Activated naive CD4-positive, alpha-beta T cell treated with anti-CD3 and anti-CD28 coated beads, Interleukin-2, amount 50 U/mL, for 16 hours (primary cell): ENCODE measurements at regions not wholly inside any gene's neighbourhood (a gene's known extent, or its start where the extent isn't known, plus 50 kb on each side); places are given as distances from the start of the nearest gene placed in this dataset.

Experiments used
- DNase-seq: peaks from one replicate; pipeline ENCODE4 v3.0.0-alpha.2; 2020

DNA sequence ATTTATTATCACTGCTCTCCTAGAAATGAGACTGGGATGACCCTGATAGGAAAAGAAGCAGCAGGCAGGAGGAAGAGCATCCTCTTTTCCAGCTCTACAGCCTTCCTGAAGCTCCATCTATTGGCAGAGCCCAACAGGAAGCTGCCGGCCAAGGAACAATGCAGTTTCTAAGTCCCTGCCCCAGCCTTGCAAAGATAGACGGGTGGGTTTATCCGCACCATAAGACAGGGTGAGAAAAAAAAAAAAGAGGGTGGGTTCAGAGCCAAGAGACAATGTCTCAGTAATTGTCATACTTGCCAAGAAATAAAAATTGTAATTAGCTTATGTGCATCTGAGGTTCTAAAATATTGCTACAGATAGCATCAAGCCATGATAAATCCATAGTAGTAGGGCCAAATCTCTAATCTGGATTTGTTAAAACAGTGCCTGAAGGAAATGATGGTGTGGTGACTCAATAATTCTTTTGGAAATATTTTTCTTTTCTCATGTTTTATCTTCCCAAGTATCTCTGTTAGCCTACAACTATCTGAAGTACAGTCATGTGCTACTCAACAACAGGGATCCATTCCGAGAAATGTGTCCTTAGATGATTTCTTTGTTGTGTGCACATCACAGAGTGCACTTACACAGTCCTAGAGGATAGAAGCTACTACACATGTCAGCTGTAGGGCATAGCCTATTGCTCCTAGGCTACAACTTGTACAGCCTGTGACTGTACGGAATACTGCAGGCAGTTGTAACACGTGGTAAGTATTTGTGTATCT lies 242.9 kb upstream of the CXCL12 start:
- no peak for DNase-seq

DNA sequence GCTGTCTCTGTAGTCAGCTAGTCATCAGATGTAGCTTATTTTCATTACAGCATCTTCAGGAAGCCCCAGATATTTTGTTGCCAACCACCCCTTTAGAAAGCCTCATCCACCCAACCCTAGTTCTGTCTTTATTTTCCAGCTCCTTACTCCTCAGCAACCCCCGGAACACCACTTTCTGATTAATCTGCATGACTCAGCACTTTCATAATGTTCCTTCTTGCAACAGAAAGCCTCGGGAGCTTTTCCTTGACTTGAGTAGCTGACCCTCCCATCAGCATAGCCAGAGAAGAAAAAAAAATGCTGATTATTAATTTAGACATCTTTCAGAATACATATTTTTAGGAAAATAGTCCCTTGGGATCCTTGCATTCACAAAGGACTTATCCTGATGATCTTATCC lies 244.0 kb upstream of the CXCL12 start:
- DNase-seq, result no peak

GRCh38 chr10:44635176-44635575 lies 250.3 kb upstream of the CXCL12 start:
- no peak for DNase-seq

- no peak for DNase-seq
These were observed 251.7 kb upstream of the CXCL12 start for GRCh38 chr10:44636625-44637024.

- DNase-seq, result no peak
These were observed 255.5 kb upstream of the CXCL12 start for GRCh38 chr10:44640429-44640828.

GRCh38 chr10:44647473-44647872 lies 262.6 kb upstream of the CXCL12 start:
- no peak for DNase-seq

GRCh38 chr10:44647877-44648542 lies 263.1 kb upstream of the CXCL12 start:
- no peak for DNase-seq

DNA sequence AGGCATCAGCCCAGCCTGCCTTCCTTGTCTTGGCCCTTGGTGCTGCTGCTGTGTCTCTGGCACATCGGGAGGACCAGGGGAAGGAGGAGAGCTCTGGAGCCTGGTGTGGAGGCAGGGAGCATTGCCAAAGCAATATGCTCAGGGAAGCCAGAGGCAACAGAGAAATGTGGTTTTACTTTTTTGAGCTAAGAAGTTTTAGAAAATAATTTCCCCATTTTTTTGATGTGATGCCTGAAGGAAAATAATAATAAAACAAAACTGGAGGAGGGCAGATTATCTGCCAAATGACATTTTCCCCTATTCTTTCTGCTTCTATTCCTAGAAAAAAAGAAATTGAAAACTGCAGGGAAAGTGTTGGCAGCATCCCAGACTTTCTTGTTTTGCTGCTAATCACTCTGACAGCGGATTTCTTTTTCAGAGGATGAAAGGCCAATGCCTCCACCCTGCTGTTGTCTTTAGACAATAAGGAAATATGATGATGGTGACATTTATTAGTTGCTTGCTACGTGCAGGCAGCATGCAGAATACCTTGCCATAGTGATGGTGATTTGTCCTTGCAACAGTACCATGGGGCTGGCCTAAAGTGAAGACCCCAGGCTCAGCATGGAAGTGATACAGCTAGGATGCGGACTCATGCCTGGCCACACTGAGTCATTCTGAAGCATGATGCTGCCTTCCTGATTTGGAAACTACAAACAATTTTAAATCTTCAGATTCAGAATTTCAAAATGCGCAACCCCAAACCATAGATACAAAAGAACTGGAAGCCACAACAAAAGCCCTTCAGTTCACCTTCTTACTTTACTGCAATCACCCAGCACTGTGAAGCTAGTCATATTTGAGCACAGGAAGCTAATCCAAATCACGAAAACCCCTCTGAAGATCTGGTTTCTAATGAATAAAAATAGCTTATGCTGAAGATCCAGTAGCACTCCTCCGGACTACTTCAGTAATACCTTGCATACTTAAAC lies 260.2 kb upstream of the TMEM72 start:
- no peak for DNase-seq

- no peak for DNase-seq
These were observed 259.3 kb upstream of the TMEM72 start for GRCh38 chr10:44651834-44652233.

GRCh38 chr10:44659320-44659719 lies 251.8 kb upstream of the TMEM72 start:
- no peak for DNase-seq

DNA sequence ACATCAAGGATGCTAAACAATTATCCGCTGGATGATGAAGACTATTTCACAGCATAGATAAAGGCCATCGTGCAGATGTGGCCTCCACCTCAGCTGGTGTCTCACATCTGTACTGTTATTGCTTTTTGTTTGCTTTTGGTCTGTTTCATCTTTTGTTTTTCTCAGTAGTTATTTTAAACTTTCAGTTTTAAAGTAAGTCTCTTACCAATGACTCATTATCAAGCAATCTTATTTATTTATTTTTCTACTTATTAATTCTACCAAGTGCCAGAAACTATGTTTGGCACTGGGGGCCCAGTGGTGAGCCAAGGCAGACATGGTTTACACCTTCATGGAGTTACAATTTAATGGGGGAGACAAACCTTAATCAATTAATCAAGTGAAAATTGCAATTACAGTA lies 250.9 kb upstream of the TMEM72 start:
- DNase-seq, result no peak

DNA sequence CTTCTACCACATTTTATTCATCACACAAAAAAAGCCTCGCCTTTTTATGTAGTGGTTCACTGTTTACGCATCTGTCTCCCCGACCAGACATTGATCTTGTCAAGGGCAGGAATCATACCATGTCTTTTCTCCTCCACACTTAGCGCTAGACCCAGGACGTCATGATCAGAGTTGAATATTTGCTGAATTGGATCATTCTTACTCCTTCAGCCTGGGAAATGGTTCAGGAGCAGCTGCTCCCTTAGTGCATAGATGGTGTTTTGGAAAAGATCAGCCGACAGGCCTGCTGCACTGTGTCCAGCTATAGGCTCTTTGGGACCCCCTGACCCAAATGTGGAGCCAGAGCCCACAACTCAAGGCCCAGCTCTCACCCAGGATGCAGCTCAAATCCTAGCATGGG lies 249.1 kb upstream of the TMEM72 start:
- DNase-seq, result no peak

GRCh38 chr10:44668336-44668735 lies 242.8 kb upstream of the TMEM72 start:
- DNase-seq, result no peak

GRCh38 chr10:44671319-44671718 lies 239.8 kb upstream of the TMEM72 start:
- no peak for DNase-seq

DNA sequence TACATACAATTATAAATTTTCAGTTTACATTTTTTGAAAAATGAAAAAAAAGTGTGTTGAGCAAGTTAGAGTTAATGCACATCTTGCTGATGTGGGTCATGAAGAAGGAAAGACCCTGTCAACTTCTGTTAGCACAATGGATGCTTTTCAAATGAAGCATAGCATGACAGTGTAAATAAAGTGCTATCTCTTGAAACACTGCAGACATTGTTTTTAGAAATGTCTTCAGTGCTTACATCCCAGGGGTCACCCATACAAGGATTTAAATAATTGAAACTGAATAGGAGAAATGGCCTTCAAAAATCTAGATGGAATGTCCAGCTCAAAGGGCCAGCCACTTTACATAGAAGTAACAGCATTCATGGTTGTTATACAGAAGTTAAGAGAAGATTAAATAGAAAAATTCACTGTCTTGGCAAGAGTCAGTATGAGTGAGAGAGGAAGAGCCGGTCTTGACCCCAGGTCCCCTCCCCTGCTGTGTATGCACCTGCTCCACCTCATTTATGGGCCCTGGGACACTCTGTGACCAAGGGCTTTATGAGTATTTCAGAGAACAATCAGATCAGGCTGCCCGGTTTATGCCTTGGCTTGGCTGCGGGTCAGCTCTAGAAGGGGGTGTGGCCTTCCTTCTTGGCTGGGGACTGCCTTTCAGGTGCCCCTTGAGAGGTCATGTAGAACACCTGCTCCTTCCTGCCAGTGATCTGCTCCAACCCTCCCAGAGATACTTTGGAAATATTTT lies 237.7 kb upstream of the TMEM72 start:
- DNase-seq, result no peak

DNA sequence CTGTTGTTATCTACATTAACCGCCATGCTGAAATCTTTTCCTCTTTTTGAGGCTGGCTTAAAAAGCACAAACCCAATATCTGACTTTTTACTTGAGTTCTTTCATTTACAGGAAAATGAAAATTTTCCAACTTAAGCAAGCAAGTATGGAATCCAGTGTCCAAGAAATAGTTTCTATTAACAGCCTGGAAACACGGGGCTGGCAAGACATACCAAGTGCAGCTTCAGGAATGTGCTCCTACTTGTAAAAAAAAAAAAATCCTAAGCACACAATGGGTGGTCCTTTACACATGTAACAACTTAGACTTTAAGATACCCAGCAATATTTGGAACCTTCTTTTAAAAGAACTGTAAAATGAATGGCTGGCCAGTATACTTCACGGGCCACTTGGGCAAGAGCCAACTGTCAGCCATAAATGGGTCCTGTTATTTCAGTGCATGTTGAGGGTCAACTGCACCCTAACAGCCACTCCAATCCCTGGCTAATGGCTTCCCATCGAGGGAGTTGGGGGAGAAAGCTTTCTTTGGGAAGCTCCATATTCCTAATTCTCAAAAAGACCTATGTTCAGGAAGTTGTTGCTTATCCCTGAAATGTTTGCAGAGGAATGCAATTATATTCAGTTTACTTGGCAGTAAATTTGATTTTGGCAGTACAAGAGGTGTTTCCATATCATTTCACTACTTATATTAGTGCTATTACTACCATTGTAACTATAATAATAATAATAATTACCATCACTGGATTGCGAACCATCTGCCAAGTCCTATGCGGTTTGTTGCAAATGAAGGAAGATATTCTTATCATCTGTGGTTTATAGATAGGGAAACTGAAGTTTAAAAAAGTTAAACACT lies 236.4 kb upstream of the TMEM72 start:
- DNase-seq, result no peak

GRCh38 chr10:44675387-44675874 lies 235.7 kb upstream of the TMEM72 start:
- DNase-seq, result no peak

- no peak for DNase-seq
These were observed 230.4 kb upstream of the TMEM72 start for GRCh38 chr10:44680764-44681163.

GRCh38 chr10:44682507-44682906 lies 228.6 kb upstream of the TMEM72 start:
- DNase-seq, result no peak

- no peak for DNase-seq
These were observed 226.5 kb upstream of the TMEM72 start for GRCh38 chr10:44684661-44685060.

DNA sequence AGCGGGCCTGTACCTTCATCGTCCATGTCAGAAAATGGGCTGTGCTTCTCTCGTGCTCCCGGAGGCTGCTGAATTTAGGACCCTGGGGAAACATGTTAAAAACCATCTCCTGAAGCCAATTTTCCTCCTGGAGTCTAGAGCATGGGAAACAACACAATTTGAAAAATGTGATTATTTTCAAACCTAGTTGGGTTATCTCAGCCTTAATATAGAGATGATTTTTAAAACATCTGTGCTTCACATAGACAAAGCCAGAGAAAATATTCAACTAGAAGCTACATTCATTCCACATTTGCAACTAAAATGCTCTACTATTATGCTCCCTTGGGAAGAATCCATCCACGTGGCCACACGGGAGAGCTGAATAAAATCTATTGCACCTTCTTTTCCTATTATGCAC lies 225.9 kb upstream of the TMEM72 start:
- DNase-seq, result no peak

GRCh38 chr10:44685747-44686146 lies 225.4 kb upstream of the TMEM72 start:
- DNase-seq, result no peak
